ENCODE measurements at regions not wholly inside any gene's neighbourhood (a gene's known extent, or its start where the extent isn't known, plus 50 kb on each side); places are given as distances from the start of the nearest gene placed in this dataset.
A peak's percentile ranks its signal among the peaks of the same experiment; 100 is the strongest.

GRCh38 chr2:136214307-136215200 lies 96.6 kb upstream of the CXCR4 start:
- no peak for DNase-seq (ENCODE audit: low spot score)

GRCh38 chr2:136213836-136214235 lies 95.9 kb upstream of the CXCR4 start:
- DNase-seq (ENCODE audit: low spot score) = no peak

- DNase-seq (ENCODE audit: low spot score) = no peak
Measured at GRCh38 chr2:136212426-136213378, 94.8 kb upstream of the CXCR4 start.

- no peak for DNase-seq (ENCODE audit: low spot score)
Measured at GRCh38 chr2:136211701-136212100, 93.8 kb upstream of the CXCR4 start.

- DNase-seq (ENCODE audit: low spot score) = no peak
Measured at GRCh38 chr2:136210822-136211221, 92.9 kb upstream of the CXCR4 start.

GRCh38 chr2:136210455-136210805 lies 92.5 kb upstream of the CXCR4 start:
- DNase-seq (ENCODE audit: low spot score) = peak; percentile 30

GRCh38 chr2:136209561-136210454 lies 91.9 kb upstream of the CXCR4 start:
- no peak for DNase-seq (ENCODE audit: low spot score)

- no peak for DNase-seq (ENCODE audit: low spot score)
Measured at GRCh38 chr2:136208682-136209420, 90.9 kb upstream of the CXCR4 start.

GRCh38 chr2:136207665-136208064 lies 89.7 kb upstream of the CXCR4 start:
- DNase-seq (ENCODE audit: low spot score) = no peak

GRCh38 chr2:136207030-136207623 lies 89.2 kb upstream of the CXCR4 start:
- peak; percentile 46 for DNase-seq (ENCODE audit: low spot score)

GRCh38 chr2:136206613-136207012 lies 88.7 kb upstream of the CXCR4 start:
- peak; percentile 12 for DNase-seq (ENCODE audit: low spot score)

- no peak for DNase-seq (ENCODE audit: low spot score)
Measured at GRCh38 chr2:136205615-136206014, 87.7 kb upstream of the CXCR4 start.

GRCh38 chr2:136204971-136205370 lies 87.0 kb upstream of the CXCR4 start:
- DNase-seq (ENCODE audit: low spot score) = no peak

- no peak for DNase-seq (ENCODE audit: low spot score)
Measured at GRCh38 chr2:136195226-136195625, 77.3 kb upstream of the CXCR4 start.

GRCh38 chr2:136191041-136191440 lies 73.1 kb upstream of the CXCR4 start:
- no peak for DNase-seq (ENCODE audit: low spot score)

GRCh38 chr2:136189221-136189782 lies 71.4 kb upstream of the CXCR4 start:
- no peak for DNase-seq (ENCODE audit: low spot score)

GRCh38 chr2:136188086-136188485 lies 70.1 kb upstream of the CXCR4 start:
- DNase-seq (ENCODE audit: low spot score) = no peak

GRCh38 chr2:136185981-136186776 lies 68.2 kb upstream of the CXCR4 start:
- peak; percentile 55 for DNase-seq (ENCODE audit: low spot score)

- DNase-seq (ENCODE audit: low spot score) = peak; percentile 84
Measured at GRCh38 chr2:136183097-136183496, 65.1 kb upstream of the CXCR4 start.

- DNase-seq (ENCODE audit: low spot score) = no peak
Measured at GRCh38 chr2:136182315-136182714, 64.4 kb upstream of the CXCR4 start.

Measured in pons (tissue), 1 donor.